ENCODE measurements at regions not wholly inside any gene's neighbourhood (a gene's known extent, or its start where the extent isn't known, plus 50 kb on each side); places are given as distances from the start of the nearest gene placed in this dataset.

GRCh38 chr2:21431078-21431477 is 307.3 kb downstream of the TDRD15 start:
- DNase-seq (ENCODE audit: low read depth): no peak

- DNase-seq (ENCODE audit: low read depth): peak; percentile 76
Measured at GRCh38 chr2:21438949-21439348, 315.2 kb downstream of the TDRD15 start.

- no peak for DNase-seq (ENCODE audit: low read depth)
Measured at GRCh38 chr2:21441442-21441841, 317.7 kb downstream of the TDRD15 start.

GRCh38 chr2:21443494-21444105 is 319.8 kb downstream of the TDRD15 start:
- no peak for DNase-seq (ENCODE audit: low read depth)

- no peak for DNase-seq (ENCODE audit: low read depth)
Measured at GRCh38 chr2:21449881-21450280, 326.1 kb downstream of the TDRD15 start.

GRCh38 chr2:21451403-21451802 is 327.6 kb downstream of the TDRD15 start:
- DNase-seq (ENCODE audit: low read depth): no peak

GRCh38 chr2:21452263-21452662 is 328.5 kb downstream of the TDRD15 start:
- no peak for DNase-seq (ENCODE audit: low read depth)

GRCh38 chr2:21452678-21453077 is 328.9 kb downstream of the TDRD15 start:
- no peak for DNase-seq (ENCODE audit: low read depth)

GRCh38 chr2:21453723-21454450 is 330.1 kb downstream of the TDRD15 start:
- DNase-seq (ENCODE audit: low read depth): no peak

GRCh38 chr2:21454839-21455238 is 331.1 kb downstream of the TDRD15 start:
- no peak for DNase-seq (ENCODE audit: low read depth)

GRCh38 chr2:21461754-21462240 is 338.0 kb downstream of the TDRD15 start:
- DNase-seq (ENCODE audit: low read depth): no peak

GRCh38 chr2:21466341-21466927 is 342.7 kb downstream of the TDRD15 start:
- no peak for DNase-seq (ENCODE audit: low read depth)

- DNase-seq (ENCODE audit: low read depth): no peak
Measured at GRCh38 chr2:21467280-21467818, 343.6 kb downstream of the TDRD15 start.

GRCh38 chr2:21467910-21468309 is 344.1 kb downstream of the TDRD15 start:
- peak; percentile 11 for DNase-seq (ENCODE audit: low read depth)

- no peak for DNase-seq (ENCODE audit: low read depth)
Measured at GRCh38 chr2:21468624-21469023, 344.9 kb downstream of the TDRD15 start.

- no peak for DNase-seq (ENCODE audit: low read depth)
Measured at GRCh38 chr2:21469158-21469557, 345.4 kb downstream of the TDRD15 start.

- no peak for DNase-seq (ENCODE audit: low read depth)
Measured at GRCh38 chr2:21469564-21469963, 345.8 kb downstream of the TDRD15 start.

GRCh38 chr2:21480162-21480561 is 356.4 kb downstream of the TDRD15 start:
- DNase-seq (ENCODE audit: low read depth): no peak

- DNase-seq (ENCODE audit: low read depth): no peak
Measured at GRCh38 chr2:21484643-21485042, 360.9 kb downstream of the TDRD15 start.

GRCh38 chr2:21486445-21486844 is 362.7 kb downstream of the TDRD15 start:
- DNase-seq (ENCODE audit: low read depth): no peak

GRCh38 chr2:21489080-21489479 is 365.3 kb downstream of the TDRD15 start:
- no peak for DNase-seq (ENCODE audit: low read depth)

GRCh38 chr2:21498016-21498415 is 374.2 kb downstream of the TDRD15 start:
- no peak for DNase-seq (ENCODE audit: low read depth)
